Esophagus muscularis mucosa (tissue), 2 donors: ENCODE measurements at regions not wholly inside any gene's neighbourhood (a gene's known extent, or its start where the extent isn't known, plus 50 kb on each side); places are given as distances from the start of the nearest gene placed in this dataset.

Experiments used
- POLR2A ChIP-seq: fragments of 450-650 bp; IDR thresholded peaks from one replicate; pipeline ENCODE4 v1.6.1; 2017; ENCODE audit warnings: antibody characterized with exemption, moderate library complexity, mild to moderate bottlenecking, low read depth
- POLR2AphosphoS5 ChIP-seq, 2 donors: sonication (generic); formaldehyde crosslinking; IDR thresholded peaks; one replicate each; pipeline ENCODE4 v1.6.1; 2017; ENCODE audit warnings: antibody characterized with exemption in 2 of 2

- TF ChIP-seq POLR2A: no peak
- TF ChIP-seq POLR2AphosphoS5 (IDR thresholded peaks at IDR 0.05): no peak
Observed at GRCh38 chr9:82423700-82424099, 435.1 kb downstream of the SPATA31D1 start.
